Prostate gland (tissue), 2 donors: ENCODE measurements at regions not wholly inside any gene's neighbourhood (a gene's known extent, or its start where the extent isn't known, plus 50 kb on each side); places are given as distances from the start of the nearest gene placed in this dataset.

Source experiments
- POLR2A ChIP-seq: fragments of 450-650 bp; IDR thresholded peaks from one replicate; pipeline ENCODE4 v1.6.1; 2016; ENCODE audit warnings: antibody characterized with exemption, mild to moderate bottlenecking
- TF ChIP-seq, protein P1 (sequence below), 4 experiments: fragments of 200-600 bp in 2 of 4; fragments of 450-650 bp in 2 of 4; sonication (generic) in 2 of 4; IDR thresholded peaks; 1 replicate in 3 of 4; 2 replicates in 1 of 4; pipeline ENCODE4 v1.5.1; 2016 to 2019; ENCODE audit warnings: antibody characterized with exemption in 4 of 4, mild to moderate bottlenecking in 2 of 4, moderate library complexity in 2 of 4

DNA sequence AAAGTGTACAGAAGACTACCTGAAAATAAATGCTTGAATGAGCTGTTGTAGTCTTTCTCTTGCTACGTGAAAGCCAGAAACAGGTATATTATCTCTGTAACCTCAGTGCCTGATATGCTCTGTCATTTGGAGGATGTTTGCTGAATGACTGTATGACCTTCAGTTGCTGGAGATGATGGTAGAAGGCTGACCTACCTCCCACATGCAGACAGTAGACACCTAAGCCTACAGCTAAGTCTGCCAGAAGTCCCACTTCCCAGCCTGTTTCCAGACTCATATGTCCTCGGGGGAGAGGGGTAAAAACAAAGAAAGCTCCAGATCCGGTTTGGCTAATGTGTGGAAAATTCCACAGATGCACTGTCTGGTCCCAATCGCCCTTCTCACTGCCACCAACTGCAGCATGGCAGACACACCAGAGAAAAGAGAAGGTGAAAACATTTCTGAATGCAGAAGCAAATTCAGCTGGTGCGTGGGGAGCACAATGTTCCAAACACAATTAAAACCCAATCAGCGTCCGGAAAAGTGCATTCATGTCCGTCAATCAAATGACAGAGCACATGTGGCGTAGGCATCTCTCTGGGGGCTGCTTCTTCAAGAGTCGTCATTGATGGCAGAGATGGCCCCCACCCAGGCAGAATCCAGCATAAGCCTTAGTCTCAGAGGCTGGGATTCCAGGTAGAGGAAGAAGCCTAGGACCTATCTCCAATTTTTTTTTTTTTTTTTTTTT, 76.3 kb upstream of the TBX3 start:
- TF ChIP-seq POLR2A: no peak
- TF ChIP-seq, protein P1, sequence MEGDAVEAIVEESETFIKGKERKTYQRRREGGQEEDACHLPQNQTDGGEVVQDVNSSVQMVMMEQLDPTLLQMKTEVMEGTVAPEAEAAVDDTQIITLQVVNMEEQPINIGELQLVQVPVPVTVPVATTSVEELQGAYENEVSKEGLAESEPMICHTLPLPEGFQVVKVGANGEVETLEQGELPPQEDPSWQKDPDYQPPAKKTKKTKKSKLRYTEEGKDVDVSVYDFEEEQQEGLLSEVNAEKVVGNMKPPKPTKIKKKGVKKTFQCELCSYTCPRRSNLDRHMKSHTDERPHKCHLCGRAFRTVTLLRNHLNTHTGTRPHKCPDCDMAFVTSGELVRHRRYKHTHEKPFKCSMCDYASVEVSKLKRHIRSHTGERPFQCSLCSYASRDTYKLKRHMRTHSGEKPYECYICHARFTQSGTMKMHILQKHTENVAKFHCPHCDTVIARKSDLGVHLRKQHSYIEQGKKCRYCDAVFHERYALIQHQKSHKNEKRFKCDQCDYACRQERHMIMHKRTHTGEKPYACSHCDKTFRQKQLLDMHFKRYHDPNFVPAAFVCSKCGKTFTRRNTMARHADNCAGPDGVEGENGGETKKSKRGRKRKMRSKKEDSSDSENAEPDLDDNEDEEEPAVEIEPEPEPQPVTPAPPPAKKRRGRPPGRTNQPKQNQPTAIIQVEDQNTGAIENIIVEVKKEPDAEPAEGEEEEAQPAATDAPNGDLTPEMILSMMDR (IDR thresholded peaks at IDR 0.05): no peak
